MV-4-11 (cell line): ENCODE measurements at regions not wholly inside any gene's neighbourhood (a gene's known extent, or its start where the extent isn't known, plus 50 kb on each side); places are given as distances from the start of the nearest gene placed in this dataset.

Source experiments
- DNase-seq: peaks from one replicate; lab custom pipeline; 2025; lab: John Stamatoyannopoulos, UW

GRCh38 chr20:58091810-58092209 is 136.6 kb downstream of the ANKRD60 start:
- no peak for DNase-seq

GRCh38 chr20:58090161-58090560 is 138.3 kb downstream of the ANKRD60 start:
- no peak for DNase-seq

GRCh38 chr20:58088625-58089024 is 139.8 kb downstream of the ANKRD60 start:
- DNase-seq: no peak

- DNase-seq: no peak
These were observed 140.3 kb downstream of the ANKRD60 start for GRCh38 chr20:58088105-58088504.

- DNase-seq: no peak
These were observed 140.9 kb downstream of the ANKRD60 start for GRCh38 chr20:58087562-58087858.

GRCh38 chr20:58086763-58087561 is 141.5 kb downstream of the ANKRD60 start:
- no peak for DNase-seq

GRCh38 chr20:58084966-58085365 is 143.5 kb downstream of the ANKRD60 start:
- no peak for DNase-seq

GRCh38 chr20:58084566-58084965 is 143.9 kb downstream of the ANKRD60 start:
- no peak for DNase-seq

GRCh38 chr20:58081846-58082245 is 146.6 kb downstream of the ANKRD60 start:
- DNase-seq: peak; percentile 82

GRCh38 chr20:58078741-58079522 is 149.5 kb downstream of the ANKRD60 start:
- no peak for DNase-seq

GRCh38 chr20:58077282-58077681 is 151.2 kb downstream of the ANKRD60 start:
- no peak for DNase-seq

- DNase-seq: no peak
These were observed 152.0 kb downstream of the ANKRD60 start for GRCh38 chr20:58076405-58076804.

- no peak for DNase-seq
These were observed 152.7 kb downstream of the ANKRD60 start for GRCh38 chr20:58075586-58076345.

- no peak for DNase-seq
These were observed 154.3 kb downstream of the ANKRD60 start for GRCh38 chr20:58073945-58074856.

GRCh38 chr20:58072695-58073671 is 155.5 kb downstream of the ANKRD60 start:
- DNase-seq: no peak

GRCh38 chr20:58071991-58072390 is 156.5 kb downstream of the ANKRD60 start:
- DNase-seq: no peak

- DNase-seq: no peak
These were observed 157.2 kb downstream of the ANKRD60 start for GRCh38 chr20:58071298-58071697.

GRCh38 chr20:58070664-58071196 is 157.7 kb downstream of the ANKRD60 start:
- DNase-seq: no peak

- DNase-seq: no peak
These were observed 158.4 kb downstream of the ANKRD60 start for GRCh38 chr20:58069796-58070663.
